ENCODE measurements at regions not wholly inside any gene's neighbourhood (a gene's known extent, or its start where the extent isn't known, plus 50 kb on each side); places are given as distances from the start of the nearest gene placed in this dataset.

DNA sequence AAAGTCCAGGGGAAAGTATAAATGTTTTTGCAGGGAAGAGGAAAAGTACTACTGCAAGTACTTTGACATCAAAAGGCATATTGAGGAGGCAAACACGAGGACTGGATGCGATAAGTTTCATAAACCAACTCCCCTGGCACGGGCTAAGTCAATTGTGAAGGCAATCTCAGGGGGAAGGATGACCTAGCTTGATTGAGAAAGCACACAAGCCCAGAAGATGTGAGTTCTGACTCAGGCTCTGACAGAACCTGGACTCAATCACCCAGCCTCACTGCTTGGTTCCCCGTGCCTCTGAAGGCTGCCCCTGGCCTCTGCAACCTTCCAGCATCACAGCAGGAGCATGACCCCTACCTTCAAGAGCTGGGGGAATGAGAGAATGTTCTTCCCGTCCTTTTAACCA, 93.2 kb upstream of the ZNF438 start:
- TF ChIP-seq HDGF (IDR thresholded peaks at IDR 0.05; ENCODE audit: borderline replicate concordance) (no peak), FOXM1 (IDR thresholded peaks at IDR 0.05; ENCODE audit: borderline replicate concordance) (no peak)

All from HEK293T (cell line).